Ovary (tissue), 3 donors: ENCODE measurements at regions not wholly inside any gene's neighbourhood (a gene's known extent, or its start where the extent isn't known, plus 50 kb on each side); places are given as distances from the start of the nearest gene placed in this dataset.

Source experiments
- CTCF ChIP-seq, 3 donors: fragments of 450-650 bp in 2 of 3; fragments of 200-600 bp in 1 of 3; IDR thresholded peaks; one replicate each; pipeline versions ENCODE4 v1.5.1 to v1.8.0; 2016 to 2022; ENCODE audit warnings: antibody characterized with exemption in 3 of 3, mild to moderate bottlenecking in 1 of 3
- POLR2A ChIP-seq: fragments of 450-650 bp; IDR thresholded peaks from one replicate; pipeline ENCODE4 v1.6.1; 2017; ENCODE audit warnings: antibody characterized with exemption, mild to moderate bottlenecking, moderate library complexity
- donor health status: DM: no; HTN: no; CAD: no.

- TF ChIP-seq POLR2A = no peak
- TF ChIP-seq CTCF (IDR thresholded peaks at IDR 0.05) = no peak
Observed at GRCh38 chr5:158060212-158060611, 201.3 kb upstream of the CLINT1 start.
